ENCODE measurements at regions not wholly inside any gene's neighbourhood (a gene's known extent, or its start where the extent isn't known, plus 50 kb on each side); places are given as distances from the start of the nearest gene placed in this dataset.

- no peak for TF ChIP-seq EZH2 (IDR thresholded peaks at IDR 0.05)
- TF ChIP-seq, protein P1, sequence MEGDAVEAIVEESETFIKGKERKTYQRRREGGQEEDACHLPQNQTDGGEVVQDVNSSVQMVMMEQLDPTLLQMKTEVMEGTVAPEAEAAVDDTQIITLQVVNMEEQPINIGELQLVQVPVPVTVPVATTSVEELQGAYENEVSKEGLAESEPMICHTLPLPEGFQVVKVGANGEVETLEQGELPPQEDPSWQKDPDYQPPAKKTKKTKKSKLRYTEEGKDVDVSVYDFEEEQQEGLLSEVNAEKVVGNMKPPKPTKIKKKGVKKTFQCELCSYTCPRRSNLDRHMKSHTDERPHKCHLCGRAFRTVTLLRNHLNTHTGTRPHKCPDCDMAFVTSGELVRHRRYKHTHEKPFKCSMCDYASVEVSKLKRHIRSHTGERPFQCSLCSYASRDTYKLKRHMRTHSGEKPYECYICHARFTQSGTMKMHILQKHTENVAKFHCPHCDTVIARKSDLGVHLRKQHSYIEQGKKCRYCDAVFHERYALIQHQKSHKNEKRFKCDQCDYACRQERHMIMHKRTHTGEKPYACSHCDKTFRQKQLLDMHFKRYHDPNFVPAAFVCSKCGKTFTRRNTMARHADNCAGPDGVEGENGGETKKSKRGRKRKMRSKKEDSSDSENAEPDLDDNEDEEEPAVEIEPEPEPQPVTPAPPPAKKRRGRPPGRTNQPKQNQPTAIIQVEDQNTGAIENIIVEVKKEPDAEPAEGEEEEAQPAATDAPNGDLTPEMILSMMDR (IDR thresholded peaks at IDR 0.05) = no peak
- no peak for TF ChIP-seq EZH2phosphoT487 (IDR thresholded peaks at IDR 0.05)
These were observed 291.8 kb upstream of the LYZL1 start for GRCh38 chr10:28996947-28997551.

Measured in neural progenitor cell (in vitro differentiated cells).